ENCODE measurements at regions not wholly inside any gene's neighbourhood (a gene's known extent, or its start where the extent isn't known, plus 50 kb on each side); places are given as distances from the start of the nearest gene placed in this dataset.

- TF ChIP-seq CTCF (IDR thresholded peaks at IDR 0.05; ENCODE audit: low read depth, low read length) (no peak), MYC (IDR thresholded peaks at IDR 0.05; ENCODE audit: low read depth, low read length) (no peak), POLR2A (IDR thresholded peaks at IDR 0.05; ENCODE audit: extremely low read depth, insufficient read length) (no peak)
Observed at GRCh38 chr4:169906821-169907220, 119.4 kb downstream of the MFAP3L start.

All from NB4 (cell line).